DMS 273 (cell line): ENCODE measurements at regions not wholly inside any gene's neighbourhood (a gene's known extent, or its start where the extent isn't known, plus 50 kb on each side); places are given as distances from the start of the nearest gene placed in this dataset.

ENCODE experiments used
- DNase-seq: peaks from one replicate; lab custom pipeline; 2025; ENCODE audit not compliant: unreplicated experiment; lab: John Stamatoyannopoulos, UW

DNA sequence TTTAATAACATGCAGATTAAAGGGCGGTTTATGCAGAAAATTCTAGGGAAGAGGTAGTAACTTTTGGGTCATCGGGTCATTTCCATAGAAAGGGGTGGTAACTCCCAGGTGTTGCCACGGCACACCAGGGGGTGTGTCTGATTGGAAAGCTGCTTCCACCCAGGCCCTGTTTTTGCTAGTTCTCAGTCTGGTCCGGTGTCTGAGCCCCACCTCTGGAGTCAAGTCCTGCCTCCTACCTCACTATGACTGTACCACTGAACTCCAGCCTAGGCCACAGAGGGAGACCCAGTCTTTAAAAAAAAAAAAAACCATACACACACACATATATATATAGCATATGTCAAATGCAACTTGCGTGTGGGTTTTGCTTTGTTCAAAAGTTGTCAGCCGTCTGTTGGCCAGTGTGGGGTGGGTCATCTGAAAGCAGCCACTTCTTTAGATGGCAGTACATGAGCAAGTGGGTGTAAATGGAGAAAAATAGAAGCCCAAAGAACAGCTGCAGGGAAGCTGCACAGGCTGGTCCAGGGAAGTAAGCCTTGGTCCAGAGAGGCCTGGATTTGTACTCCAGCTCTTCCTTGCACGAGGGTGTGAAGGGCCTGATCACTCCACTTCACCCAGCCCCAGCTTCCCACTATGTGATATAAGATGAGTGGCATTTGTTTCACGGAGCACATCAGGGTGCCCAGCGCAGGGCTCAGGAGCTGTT, 110.7 kb upstream of the SPRY4 start:
- no peak for DNase-seq

- DNase-seq: no peak
Observed at GRCh38 chr5:142434322-142434612, 109.4 kb upstream of the SPRY4 start.

GRCh38 chr5:142433526-142434321, 108.9 kb upstream of the SPRY4 start:
- DNase-seq: no peak

GRCh38 chr5:142432961-142433360, 108.1 kb upstream of the SPRY4 start:
- DNase-seq: no peak

DNA sequence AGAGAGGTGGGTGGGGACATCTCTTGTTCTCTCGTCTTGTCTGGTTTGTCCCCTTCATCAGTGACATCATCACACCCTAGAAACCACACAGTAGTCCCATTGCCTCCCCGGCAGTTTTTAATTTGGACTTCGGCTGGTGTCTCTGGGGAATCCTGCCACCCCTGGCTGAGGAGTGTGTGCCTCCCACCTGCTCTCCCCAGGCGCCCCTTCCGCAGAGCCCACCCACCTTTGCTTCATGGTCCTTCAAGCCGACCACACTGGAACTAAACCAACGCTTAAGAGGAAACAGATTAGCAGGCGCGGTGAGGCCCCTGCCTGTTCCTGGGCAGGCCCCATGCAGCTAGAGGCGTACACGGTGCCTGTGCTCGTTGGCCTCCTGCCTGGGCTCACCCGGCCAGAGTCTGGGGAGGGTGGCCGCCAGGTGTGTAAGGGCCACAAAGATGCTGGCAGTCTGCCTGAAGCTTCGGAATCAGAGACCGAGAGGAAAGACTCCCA, 107.6 kb upstream of the SPRY4 start:
- peak; percentile 26 for DNase-seq

DNA sequence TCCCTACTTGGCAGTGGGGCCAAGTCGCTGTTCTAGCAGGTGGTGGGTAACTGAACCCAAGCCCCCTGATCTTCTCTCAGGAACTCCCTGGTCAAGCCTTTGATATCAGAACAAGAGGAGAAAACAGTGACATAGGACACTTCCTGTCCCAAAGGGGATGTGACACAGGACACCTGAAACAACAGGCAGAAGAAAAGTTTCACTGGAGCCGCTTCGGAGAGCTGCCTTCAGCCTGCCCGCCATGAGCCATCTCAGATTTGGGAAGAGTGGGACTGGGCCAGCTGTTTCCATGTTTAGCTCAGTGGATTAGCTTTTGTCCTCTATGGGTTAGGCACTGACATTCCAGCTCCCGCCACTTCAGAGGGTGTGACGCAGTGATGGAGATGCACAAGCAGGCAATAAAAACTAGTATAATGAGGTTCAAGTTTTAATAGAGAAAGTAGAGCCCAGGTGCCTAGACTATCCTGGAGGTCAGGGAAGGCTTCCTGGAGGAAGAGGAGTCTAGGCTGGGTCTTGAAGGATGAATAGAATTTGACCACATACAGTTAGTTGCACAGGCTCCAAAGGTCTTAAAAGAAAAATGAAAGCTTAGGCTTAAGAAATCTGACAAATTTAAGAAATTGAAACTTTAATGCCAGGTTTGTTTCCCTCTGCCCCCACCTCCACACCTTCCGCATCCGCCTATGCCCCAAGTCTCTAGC, 104.1 kb upstream of the SPRY4 start:
- no peak for DNase-seq

DNA sequence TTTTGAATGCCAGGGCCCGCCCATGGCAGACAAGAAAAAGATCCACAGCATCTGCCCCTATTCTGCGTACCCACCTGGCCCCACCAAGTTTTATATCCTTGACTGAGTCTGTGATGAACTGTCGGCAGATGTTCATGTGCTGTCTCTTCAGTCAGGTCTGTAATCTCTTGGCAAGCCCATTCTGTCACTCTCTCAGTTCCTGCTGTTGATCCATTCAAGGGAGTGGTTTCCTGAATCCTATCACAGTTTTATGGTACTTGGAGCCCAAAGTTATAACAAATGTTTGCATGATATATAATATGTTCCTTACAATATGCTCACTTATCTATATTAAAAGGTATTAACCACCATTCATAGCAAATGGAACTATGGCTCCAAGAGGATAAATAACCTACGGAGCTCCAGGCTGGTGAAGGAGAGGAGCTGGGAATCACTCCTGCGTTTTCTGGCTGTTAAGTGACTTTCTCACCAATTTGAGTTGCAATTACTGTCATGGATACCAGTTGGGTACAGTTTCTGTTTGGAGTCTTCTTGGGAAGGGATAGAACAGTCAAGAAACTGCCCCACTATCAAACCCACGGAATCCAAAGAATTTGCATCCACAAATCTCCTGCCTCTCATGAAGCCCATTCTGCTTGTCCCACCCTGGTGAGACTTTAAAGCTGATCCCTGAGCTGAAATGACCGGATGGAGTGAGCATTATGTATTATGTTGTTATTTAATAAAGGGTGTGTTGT, 103.4 kb upstream of the SPRY4 start:
- peak; percentile 19 for DNase-seq

DNA sequence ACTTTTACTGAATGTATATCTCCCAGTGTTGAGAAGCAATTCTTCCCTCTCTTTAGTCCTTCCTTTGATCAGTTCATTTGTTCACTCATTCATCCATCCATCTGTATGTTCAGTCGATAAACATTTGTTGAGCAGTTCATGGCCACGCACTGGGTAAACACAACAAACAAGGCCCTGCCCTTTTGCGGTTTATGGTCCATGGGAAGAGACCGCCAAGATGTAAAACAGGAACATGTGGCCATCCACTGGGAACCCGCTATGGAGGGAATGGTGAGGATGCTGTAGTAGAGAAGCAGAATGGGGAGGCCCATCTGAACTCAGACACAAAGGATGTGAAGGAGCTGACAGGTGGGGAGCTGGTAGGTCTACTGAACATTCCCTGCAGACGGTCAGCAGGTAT, 102.7 kb upstream of the SPRY4 start:
- DNase-seq: no peak

DNA sequence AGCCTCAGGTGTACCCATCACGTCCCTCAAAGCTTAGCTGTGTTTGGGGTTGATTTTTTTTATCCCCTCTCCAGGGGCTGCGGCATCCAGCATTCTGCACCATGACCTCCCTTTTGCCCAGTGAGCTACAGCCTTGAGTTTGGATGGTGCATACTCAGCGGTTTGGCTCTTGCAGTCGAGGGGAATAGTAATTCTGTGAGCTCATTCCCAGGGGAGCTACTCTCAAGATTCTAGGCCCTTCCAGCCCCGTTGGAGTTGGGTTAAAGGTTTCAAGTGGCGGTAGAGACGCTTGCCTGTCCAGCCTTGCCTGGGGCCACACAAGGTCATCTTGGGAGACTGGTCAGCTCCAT, 102.2 kb upstream of the SPRY4 start:
- no peak for DNase-seq

- no peak for DNase-seq
Observed at GRCh38 chr5:142426129-142427014, 101.6 kb upstream of the SPRY4 start.

GRCh38 chr5:142425286-142426065, 100.7 kb upstream of the SPRY4 start:
- DNase-seq: no peak

- no peak for DNase-seq
Observed at GRCh38 chr5:142422429-142422828, 97.6 kb upstream of the SPRY4 start.

GRCh38 chr5:142421621-142422397, 97.0 kb upstream of the SPRY4 start:
- no peak for DNase-seq

DNA sequence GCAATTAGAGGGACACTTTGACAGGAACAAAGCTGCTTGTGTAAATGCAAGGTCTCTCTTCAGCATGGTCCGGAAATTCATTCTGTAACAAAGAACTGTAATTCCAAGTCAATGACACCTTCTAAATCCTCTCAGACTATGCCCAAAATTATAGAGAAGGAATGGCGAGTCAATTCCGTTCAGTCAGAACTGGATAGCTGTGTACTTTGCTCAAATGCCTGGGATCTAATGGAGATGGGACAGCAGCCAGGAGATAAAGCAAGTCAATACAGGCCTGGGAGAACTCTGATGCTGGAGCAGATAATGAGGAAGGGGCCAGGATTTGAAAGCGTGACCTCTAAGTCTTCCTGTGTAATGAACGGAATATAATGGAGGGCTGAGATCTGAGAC, 96.4 kb upstream of the SPRY4 start:
- DNase-seq: peak; percentile 59

DNA sequence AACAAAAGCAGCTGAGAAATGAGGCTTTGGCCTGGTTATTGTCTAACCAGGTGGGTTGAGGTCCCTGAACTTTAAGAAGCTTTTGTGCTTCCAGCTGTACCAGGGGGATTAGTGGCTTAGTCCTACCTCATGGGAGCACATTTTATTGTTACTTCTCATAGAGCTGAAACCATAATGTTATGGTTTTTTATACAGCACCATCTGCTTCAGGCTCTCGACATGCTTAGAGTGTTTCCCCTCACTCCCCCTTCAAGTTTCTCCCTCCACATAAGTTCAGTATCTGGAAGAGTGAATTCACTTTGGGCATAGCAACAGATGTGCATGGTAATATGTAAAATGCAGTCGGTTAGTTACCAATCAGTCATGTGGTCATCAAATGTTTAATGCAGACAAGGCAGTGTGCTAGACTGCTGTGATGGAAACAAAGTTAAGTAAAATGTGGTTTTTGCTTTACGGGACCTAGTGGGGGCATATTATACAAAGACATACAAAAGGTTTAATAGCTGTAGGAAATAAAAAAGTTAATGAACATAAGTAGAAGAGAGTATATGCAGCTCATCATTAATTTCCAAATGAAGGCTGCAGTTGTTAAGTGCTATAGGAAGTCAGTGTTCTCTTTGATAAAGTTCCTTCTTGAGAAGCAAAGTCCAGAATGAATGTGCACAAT, 95.9 kb upstream of the SPRY4 start:
- peak; percentile 82 for DNase-seq

- DNase-seq: no peak
Observed at GRCh38 chr5:142412581-142412980, 87.8 kb upstream of the SPRY4 start.

DNA sequence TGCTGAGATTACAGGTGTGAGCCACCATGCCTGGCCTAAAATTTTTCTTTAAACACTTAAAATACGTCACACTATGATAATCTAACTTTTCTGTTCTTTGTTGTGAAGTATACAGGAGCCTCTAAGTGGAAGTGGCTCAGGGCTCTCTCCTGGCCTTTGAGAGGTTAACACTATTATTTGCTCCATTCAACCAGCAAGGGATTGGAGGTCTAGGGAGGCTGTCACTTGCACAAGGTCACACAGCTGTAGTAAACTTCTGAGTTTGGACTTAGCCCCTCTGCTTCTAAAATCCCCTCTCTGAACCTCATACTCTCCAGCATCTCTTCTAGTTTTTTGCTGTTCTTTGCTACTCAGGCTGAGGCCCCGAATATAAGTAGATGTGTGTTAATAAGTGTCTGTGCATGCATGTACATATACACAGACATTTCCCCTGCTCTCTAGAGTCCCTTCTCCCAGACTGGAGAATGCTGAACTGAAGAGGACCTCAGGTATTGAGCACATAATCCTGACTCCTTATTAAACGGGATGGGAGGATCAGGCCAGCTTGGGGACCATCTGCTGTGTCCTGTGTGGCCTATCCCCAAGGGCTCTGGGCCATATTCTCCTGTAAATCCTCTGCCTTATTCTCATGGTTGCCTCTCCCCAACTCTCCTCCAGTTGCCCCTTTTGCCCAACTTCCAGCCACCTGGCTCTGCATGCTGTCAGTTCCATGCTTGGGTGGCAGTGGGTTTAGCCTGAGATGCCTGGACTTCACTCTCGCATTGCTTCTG, 87.0 kb upstream of the SPRY4 start:
- peak; percentile 16 for DNase-seq

GRCh38 chr5:142411103-142411502, 86.3 kb upstream of the SPRY4 start:
- DNase-seq: no peak
